ENCODE measurements at regions not wholly inside any gene's neighbourhood (a gene's known extent, or its start where the extent isn't known, plus 50 kb on each side); places are given as distances from the start of the nearest gene placed in this dataset.

- TF ChIP-seq CTCF (IDR thresholded peaks at IDR 0.05; ENCODE audit: insufficient read depth, low read length) (no peak), REST (IDR thresholded peaks at IDR 0.05; ENCODE audit: insufficient replicate concordance, low read depth) (no peak), POLR2AphosphoS5 (IDR thresholded peaks at IDR 0.05; ENCODE audit: low read depth) (no peak)
These were observed 140.3 kb downstream of the PDHA2 start for GRCh38 chr4:95979961-95980876.

Measured in HL-60 (cell line).